ENCODE measurements at regions not wholly inside any gene's neighbourhood (a gene's known extent, or its start where the extent isn't known, plus 50 kb on each side); places are given as distances from the start of the nearest gene placed in this dataset.

GRCh38 chr13:85386424-85386823, 412.8 kb downstream of the SLITRK6 start:
- TF ChIP-seq CTCF (conservative IDR thresholded peaks at IDR 0.05; ENCODE audit: low read length): no peak
- no peak for TF ChIP-seq EZH2phosphoT487 (IDR thresholded peaks at IDR 0.05; ENCODE audit: borderline replicate concordance)
